Fibroblast of upper back skin (primary cell): ENCODE measurements at regions not wholly inside any gene's neighbourhood (a gene's known extent, or its start where the extent isn't known, plus 50 kb on each side); places are given as distances from the start of the nearest gene placed in this dataset.
A peak's percentile ranks its signal among the peaks of the same experiment; 100 is the strongest.

Experiments
- DNase-seq: peaks from one replicate; pipeline ENCODE4 v3.0.0-alpha.2; 2013

DNA sequence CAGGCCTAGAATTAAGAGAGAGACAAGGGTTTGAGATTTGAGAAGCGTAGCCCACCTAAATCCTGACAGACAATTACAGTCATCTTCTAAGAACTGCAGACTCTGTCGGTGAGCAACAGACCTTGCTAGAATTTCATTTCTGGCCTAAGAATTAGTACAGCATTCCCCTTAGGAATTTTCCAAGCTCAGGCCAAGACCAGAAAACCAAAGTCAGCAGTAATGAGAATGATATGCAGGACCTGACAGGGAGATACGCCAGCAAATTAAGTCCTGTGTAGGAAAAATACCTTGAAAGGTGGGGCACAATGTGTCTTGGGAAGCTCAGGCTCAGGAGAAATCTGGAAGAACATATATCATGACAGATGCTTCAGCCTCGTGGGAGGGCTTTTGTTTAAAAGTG is 52.7 kb upstream of the HERPUD2 start:
- DNase-seq = peak; percentile 78

DNA sequence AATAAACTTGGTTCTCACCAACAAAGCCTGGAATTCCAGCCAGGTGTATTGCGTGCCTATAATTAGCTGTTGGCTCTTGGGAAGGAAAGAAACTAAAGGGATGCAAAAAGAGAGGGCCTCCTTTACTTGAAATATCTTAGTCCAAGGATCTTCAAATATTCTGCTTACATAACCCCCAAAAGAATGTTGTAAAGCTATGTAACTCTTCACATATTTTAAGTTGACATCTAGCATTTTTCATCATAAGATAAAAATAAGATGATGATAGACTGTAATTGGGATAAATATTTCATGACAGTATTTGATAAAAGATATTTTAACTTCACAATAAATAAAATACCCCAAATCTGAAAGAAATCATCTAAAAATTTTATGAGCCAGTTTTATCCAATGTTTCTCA is 52.5 kb upstream of the SEPTIN7 start:
- peak; percentile 61 for DNase-seq

DNA sequence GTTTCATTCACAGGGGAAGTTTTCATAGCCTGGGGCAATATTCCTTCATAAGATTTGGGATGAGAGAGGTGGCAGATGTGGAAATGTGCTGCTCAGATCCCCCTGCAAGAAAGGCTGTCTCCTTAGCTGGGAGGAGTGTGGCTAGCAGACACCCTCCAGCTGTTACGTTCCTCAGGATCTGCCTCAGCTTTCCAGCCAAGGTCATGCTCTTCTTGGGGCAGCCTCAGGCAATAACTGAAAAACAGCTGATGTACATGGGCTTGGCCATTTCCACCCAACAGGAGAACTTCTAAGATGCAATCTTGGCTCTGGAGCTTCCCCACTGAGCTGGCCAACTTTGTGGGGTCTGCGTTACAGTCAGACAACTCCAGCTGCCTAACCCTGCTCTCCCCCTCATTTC is 51.3 kb upstream of the SEPTIN7 start:
- DNase-seq = peak; percentile 68
